ENCODE measurements at regions not wholly inside any gene's neighbourhood (a gene's known extent, or its start where the extent isn't known, plus 50 kb on each side); places are given as distances from the start of the nearest gene placed in this dataset.

DNA sequence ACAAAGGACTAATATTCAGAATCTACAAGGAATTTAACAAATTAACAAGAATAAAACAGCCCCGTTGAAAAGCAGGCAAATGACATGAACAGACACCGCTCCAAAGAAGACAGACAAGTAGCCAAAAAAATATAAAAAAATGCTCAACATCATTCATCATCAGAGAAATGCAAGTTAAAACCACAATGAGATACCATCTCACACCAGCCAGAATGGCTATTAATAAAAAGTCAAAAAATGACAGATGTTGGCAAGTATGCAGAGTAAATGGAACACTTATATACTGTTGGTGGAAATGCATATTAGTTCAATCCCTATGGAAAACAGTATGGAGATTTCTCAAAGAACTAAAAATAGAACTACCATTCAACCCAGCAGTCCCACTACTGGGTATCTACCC is 302.7 kb upstream of the RGMB start:
- TF ChIP-seq POLR2AphosphoS5 (IDR thresholded peaks at IDR 0.05; ENCODE audit: low read depth, low read length) = no peak
- TF ChIP-seq FOXP2 (optimal IDR thresholded peaks at IDR 0.05; ENCODE audit: borderline replicate concordance, extremely low read depth, extremely low read length, insufficient read depth) = no peak
- TF ChIP-seq, protein P1, sequence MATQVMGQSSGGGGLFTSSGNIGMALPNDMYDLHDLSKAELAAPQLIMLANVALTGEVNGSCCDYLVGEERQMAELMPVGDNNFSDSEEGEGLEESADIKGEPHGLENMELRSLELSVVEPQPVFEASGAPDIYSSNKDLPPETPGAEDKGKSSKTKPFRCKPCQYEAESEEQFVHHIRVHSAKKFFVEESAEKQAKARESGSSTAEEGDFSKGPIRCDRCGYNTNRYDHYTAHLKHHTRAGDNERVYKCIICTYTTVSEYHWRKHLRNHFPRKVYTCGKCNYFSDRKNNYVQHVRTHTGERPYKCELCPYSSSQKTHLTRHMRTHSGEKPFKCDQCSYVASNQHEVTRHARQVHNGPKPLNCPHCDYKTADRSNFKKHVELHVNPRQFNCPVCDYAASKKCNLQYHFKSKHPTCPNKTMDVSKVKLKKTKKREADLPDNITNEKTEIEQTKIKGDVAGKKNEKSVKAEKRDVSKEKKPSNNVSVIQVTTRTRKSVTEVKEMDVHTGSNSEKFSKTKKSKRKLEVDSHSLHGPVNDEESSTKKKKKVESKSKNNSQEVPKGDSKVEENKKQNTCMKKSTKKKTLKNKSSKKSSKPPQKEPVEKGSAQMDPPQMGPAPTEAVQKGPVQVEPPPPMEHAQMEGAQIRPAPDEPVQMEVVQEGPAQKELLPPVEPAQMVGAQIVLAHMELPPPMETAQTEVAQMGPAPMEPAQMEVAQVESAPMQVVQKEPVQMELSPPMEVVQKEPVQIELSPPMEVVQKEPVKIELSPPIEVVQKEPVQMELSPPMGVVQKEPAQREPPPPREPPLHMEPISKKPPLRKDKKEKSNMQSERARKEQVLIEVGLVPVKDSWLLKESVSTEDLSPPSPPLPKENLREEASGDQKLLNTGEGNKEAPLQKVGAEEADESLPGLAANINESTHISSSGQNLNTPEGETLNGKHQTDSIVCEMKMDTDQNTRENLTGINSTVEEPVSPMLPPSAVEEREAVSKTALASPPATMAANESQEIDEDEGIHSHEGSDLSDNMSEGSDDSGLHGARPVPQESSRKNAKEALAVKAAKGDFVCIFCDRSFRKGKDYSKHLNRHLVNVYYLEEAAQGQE (IDR thresholded peaks at IDR 0.05; ENCODE audit: insufficient read depth in 1 of 2, low read depth in 2 of 2, low read length in 2 of 2) = no peak
- no peak for TF ChIP-seq SIN3A (IDR thresholded peaks at IDR 0.05; ENCODE audit: borderline replicate concordance, insufficient read depth, low read length)
- TF ChIP-seq TAF1 (IDR thresholded peaks at IDR 0.05; ENCODE audit: borderline replicate concordance, insufficient read depth, low read length) = no peak

DNA sequence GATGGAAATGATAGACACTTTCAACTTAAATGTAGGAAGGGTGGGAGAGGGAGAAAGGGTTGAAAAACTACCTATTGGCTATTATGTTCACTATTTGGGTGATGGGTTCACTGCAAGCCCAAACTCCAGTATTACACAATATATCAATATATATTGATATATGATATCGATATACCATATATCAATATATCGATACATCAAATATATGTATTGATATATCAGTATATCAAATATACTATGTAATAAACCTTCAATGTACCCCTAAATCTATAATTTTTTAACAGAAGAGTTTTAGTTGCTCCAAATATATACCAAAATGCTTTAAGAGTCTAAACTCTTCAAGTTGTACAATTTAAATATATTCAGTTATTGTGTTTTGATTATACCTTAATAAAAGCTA is 302.0 kb upstream of the RGMB start:
- no peak for TF ChIP-seq POLR2AphosphoS5 (IDR thresholded peaks at IDR 0.05; ENCODE audit: low read depth, low read length)
- TF ChIP-seq, protein P1 (IDR thresholded peaks at IDR 0.05; ENCODE audit: insufficient read depth in 1 of 2, low read depth in 2 of 2, low read length in 2 of 2) = no peak
- no peak for TF ChIP-seq FOXP2 (optimal IDR thresholded peaks at IDR 0.05; ENCODE audit: borderline replicate concordance, extremely low read depth, extremely low read length, insufficient read depth)
- no peak for TF ChIP-seq SIN3A (IDR thresholded peaks at IDR 0.05; ENCODE audit: borderline replicate concordance, insufficient read depth, low read length)
- no peak for TF ChIP-seq TAF1 (IDR thresholded peaks at IDR 0.05; ENCODE audit: borderline replicate concordance, insufficient read depth, low read length)

DNA sequence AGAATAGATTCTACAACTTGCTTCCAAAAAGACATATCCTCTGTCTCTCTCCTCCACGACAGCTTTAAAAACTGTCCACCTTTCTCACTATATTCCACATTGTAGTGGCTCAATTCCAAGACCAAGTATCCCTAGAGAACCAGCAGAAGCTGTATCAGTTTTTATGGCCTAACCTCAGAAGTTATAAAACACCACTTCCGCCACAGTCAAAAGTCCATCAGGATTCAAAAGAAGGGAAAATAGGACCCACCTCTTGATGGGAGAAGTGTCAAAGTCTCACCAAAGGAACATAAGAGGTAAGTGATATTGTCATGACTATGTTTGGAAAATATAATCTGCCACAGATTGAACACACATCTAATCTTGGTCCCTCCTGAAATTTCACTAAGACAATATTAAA is 299.2 kb upstream of the RGMB start:
- no peak for TF ChIP-seq SIN3A (IDR thresholded peaks at IDR 0.05; ENCODE audit: borderline replicate concordance, insufficient read depth, low read length)
- TF ChIP-seq TAF1 (IDR thresholded peaks at IDR 0.05; ENCODE audit: borderline replicate concordance, insufficient read depth, low read length) = no peak
- TF ChIP-seq POLR2AphosphoS5 (IDR thresholded peaks at IDR 0.05; ENCODE audit: low read depth, low read length) = no peak
- no peak for TF ChIP-seq FOXP2 (optimal IDR thresholded peaks at IDR 0.05; ENCODE audit: borderline replicate concordance, extremely low read depth, extremely low read length, insufficient read depth)

DNA sequence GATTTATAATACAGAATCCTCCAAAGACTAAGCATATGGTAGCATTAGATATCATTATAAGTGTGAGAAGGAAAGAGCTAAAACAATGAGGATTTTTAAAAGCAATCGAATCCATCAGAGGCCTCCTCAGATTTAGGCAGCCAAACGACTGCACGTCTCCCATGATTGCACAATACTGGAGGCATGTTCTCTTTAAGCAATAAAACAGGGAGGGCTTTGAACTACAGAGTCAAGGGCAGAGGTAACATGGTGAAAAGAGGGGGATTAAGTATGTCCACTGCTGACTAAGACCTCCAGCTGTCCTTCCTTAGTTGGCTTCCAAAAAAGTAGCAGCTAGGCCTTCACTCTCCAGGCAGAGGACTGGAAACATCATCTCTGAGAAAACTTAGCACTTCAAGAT is 298.7 kb upstream of the RGMB start:
- TF ChIP-seq TAF1 (IDR thresholded peaks at IDR 0.05; ENCODE audit: borderline replicate concordance, insufficient read depth, low read length) (no peak), FOXP2 (optimal IDR thresholded peaks at IDR 0.05; ENCODE audit: borderline replicate concordance, extremely low read depth, extremely low read length, insufficient read depth) (no peak), POLR2AphosphoS5 (IDR thresholded peaks at IDR 0.05; ENCODE audit: low read depth, low read length) (no peak), SIN3A (IDR thresholded peaks at IDR 0.05; ENCODE audit: borderline replicate concordance, insufficient read depth, low read length) (no peak)
- TF ChIP-seq, protein P1 (IDR thresholded peaks at IDR 0.05; ENCODE audit: insufficient read depth in 1 of 2, low read depth in 2 of 2, low read length in 2 of 2) = no peak

GRCh38 chr5:98482321-98483300 is 290.9 kb upstream of the RGMB start:
- no peak for TF ChIP-seq SIN3A (IDR thresholded peaks at IDR 0.05; ENCODE audit: borderline replicate concordance, insufficient read depth, low read length)
- TF ChIP-seq TAF1 (IDR thresholded peaks at IDR 0.05; ENCODE audit: borderline replicate concordance, insufficient read depth, low read length) = no peak

GRCh38 chr5:98483301-98483685 is 290.2 kb upstream of the RGMB start:
- TF ChIP-seq POLR2AphosphoS5 (IDR thresholded peaks at IDR 0.05; ENCODE audit: low read depth, low read length) (no peak), TAF1 (IDR thresholded peaks at IDR 0.05; ENCODE audit: borderline replicate concordance, insufficient read depth, low read length) (no peak), FOXP2 (optimal IDR thresholded peaks at IDR 0.05; ENCODE audit: borderline replicate concordance, extremely low read depth, extremely low read length, insufficient read depth) (no peak), SIN3A (IDR thresholded peaks at IDR 0.05; ENCODE audit: borderline replicate concordance, insufficient read depth, low read length) (no peak)
- TF ChIP-seq, protein P1 (IDR thresholded peaks at IDR 0.05; ENCODE audit: insufficient read depth in 1 of 2, low read depth in 2 of 2, low read length in 2 of 2) = no peak
